Left ventricle myocardium inferior (tissue), 1 donor: ENCODE measurements at regions not wholly inside any gene's neighbourhood (a gene's known extent, or its start where the extent isn't known, plus 50 kb on each side); places are given as distances from the start of the nearest gene placed in this dataset.
"Not testable (repeated sequence)": the region's sequence is repeated elsewhere in the genome, so short reads cannot be mapped to it uniquely, and the experiment has no call there.

ENCODE experiments used
- DNase-seq: peaks from one replicate; pipeline ENCODE4 v3.0.0-alpha.2; 2020
- H3K27ac ChIP-seq: fragments of 200-600 bp; replicated peaks from 2 replicates; pipeline ENCODE4 v1.8.0; 2021
- H3K27me3 ChIP-seq: fragments of 200-600 bp; 2 replicates; pipeline ENCODE4 v1.8.0; 2021; ENCODE audit warnings: low read depth
- H3K36me3 ChIP-seq: fragments of 200-600 bp; 2 replicates; pipeline ENCODE4 v1.8.0; 2021
- H3K4me1 ChIP-seq: fragments of 200-600 bp; 2 replicates; pipeline ENCODE4 v1.8.0; 2021
- H3K4me3 ChIP-seq: fragments of 200-600 bp; 2 replicates; pipeline ENCODE4 v1.8.0; 2021; ENCODE audit warnings: mild to moderate bottlenecking, moderate library complexity
- H3K9me3 ChIP-seq: fragments of 200-600 bp; replicated peaks from 2 replicates; pipeline ENCODE4 v1.8.0; 2021
- CTCF ChIP-seq: fragments of 200-600 bp; IDR thresholded peaks from 2 replicates; pipeline ENCODE4 v1.8.0; 2021; ENCODE audit warnings: antibody characterized with exemption, mild to moderate bottlenecking, borderline replicate concordance
- intact Hi-C: fragments of 100-400 bp; cut with micrococcal nuclease; formaldehyde crosslinking; loops from one replicate; pipeline ENCODE4 v1.11.0; 2022
- donor health status: DM: no; HTN: yes; CAD: no; lungs with severe emphysema.

GRCh38 chr13:60838581-60838980, 441.6 kb downstream of the TDRD3 start:
- intact Hi-C loops: no loop called here
- H3K4me3 ChIP-seq: no peak overlapping the region
- no peaks in the 10 kb centered on the region for H3K27me3 ChIP-seq
- H3K36me3 ChIP-seq: no peaks in the 10 kb centered on the region
- no peak for DNase-seq
- H3K4me1 ChIP-seq: no peaks in the 10 kb centered on the region
- no peak overlapping the region for H3K27ac ChIP-seq
- no peak for TF ChIP-seq CTCF
- H3K9me3 ChIP-seq: no peaks in the 10 kb centered on the region

GRCh38 chr13:60837806-60838205, 440.8 kb downstream of the TDRD3 start:
- peaks cover 4% of the 10 kb centered on the region for H3K9me3 ChIP-seq
- DNase-seq: no peak
- H3K36me3 ChIP-seq: no peaks in the 10 kb centered on the region
- H3K4me3 ChIP-seq: no peak overlapping the region
- TF ChIP-seq CTCF: no peak
- H3K4me1 ChIP-seq: no peaks in the 10 kb centered on the region
- no peaks in the 10 kb centered on the region for H3K27me3 ChIP-seq
- intact Hi-C loops: no loop called here
- no peak overlapping the region for H3K27ac ChIP-seq

GRCh38 chr13:60836821-60837220, 439.8 kb downstream of the TDRD3 start:
- Histone ChIP-seq H3K9me3 (peaks cover 6% of the 10 kb centered on the region), H3K4me3 (no peak overlapping the region), H3K27me3 (no peaks in the 10 kb centered on the region), H3K36me3 (no peaks in the 10 kb centered on the region), H3K27ac (no peak overlapping the region), H3K4me1 (no peaks in the 10 kb centered on the region)
- intact Hi-C loops: no loop called here
- DNase-seq: no peak
- TF ChIP-seq CTCF: no peak

GRCh38 chr13:60811581-60811980, 414.6 kb downstream of the TDRD3 start:
- intact Hi-C loops: no loop called here
- no peak for DNase-seq
- no peak for TF ChIP-seq CTCF
- no peaks in the 10 kb centered on the region for H3K9me3 ChIP-seq
- no peaks in the 10 kb centered on the region for H3K36me3 ChIP-seq
- no peak overlapping the region for H3K4me3 ChIP-seq
- no peaks in the 10 kb centered on the region for H3K4me1 ChIP-seq
- H3K27me3 ChIP-seq: no peaks in the 10 kb centered on the region
- no peak overlapping the region for H3K27ac ChIP-seq

- H3K27ac ChIP-seq, H3K36me3 ChIP-seq, H3K4me1 ChIP-seq, DNase-seq, H3K9me3 ChIP-seq, H3K4me3 ChIP-seq, H3K27me3 ChIP-seq, intact Hi-C loops: not testable (repeated sequence)
Observed at GRCh38 chr13:60805640-60806039, 408.6 kb downstream of the TDRD3 start.

- H3K4me1 ChIP-seq: no peaks in the 10 kb centered on the region
Observed at GRCh38 chr13:60798503-60798902, 401.5 kb downstream of the TDRD3 start.

More at GRCh38 chr13:60798503-60798902, 401.5 kb downstream of the TDRD3 start:
- Histone ChIP-seq H3K27ac (no peak overlapping the region), H3K9me3 (no peaks in the 10 kb centered on the region), H3K27me3 (no peaks in the 10 kb centered on the region), H3K4me3 (no peak overlapping the region), H3K36me3 (no peaks in the 10 kb centered on the region)
- TF ChIP-seq CTCF: no peak
- intact Hi-C loops: no loop called here
- no peak for DNase-seq
